A204.1 (cell line): ENCODE measurements at regions not wholly inside any gene's neighbourhood (a gene's known extent, or its start where the extent isn't known, plus 50 kb on each side); places are given as distances from the start of the nearest gene placed in this dataset.
A peak's percentile ranks its signal among the peaks of the same experiment; 100 is the strongest.
"Not testable (repeated sequence)": the region's sequence is repeated elsewhere in the genome, so short reads cannot be mapped to it uniquely, and the experiment has no call there.

ENCODE experiments used
- FAIRE-seq: peaks from 2 replicates; lab custom pipeline; 2012; peaks lifted over from hg19 to GRCh38; lab: Jason Lieb, UNC

GRCh38 chr4:36601864-36602495 lies 320.6 kb downstream of the DTHD1 start:
- FAIRE-seq = no peak

- FAIRE-seq = no peak
Observed at GRCh38 chr4:36609661-36610060, 328.2 kb downstream of the DTHD1 start.

GRCh38 chr4:36610628-36611027 lies 329.2 kb downstream of the DTHD1 start:
- FAIRE-seq = no peak

GRCh38 chr4:36613142-36613541 lies 331.7 kb downstream of the DTHD1 start:
- FAIRE-seq = not testable (repeated sequence)

GRCh38 chr4:36614011-36614410 lies 332.6 kb downstream of the DTHD1 start:
- no peak for FAIRE-seq

- no peak for FAIRE-seq
Observed at GRCh38 chr4:36618102-36618501, 336.7 kb downstream of the DTHD1 start.

- FAIRE-seq = peak; percentile 41
Observed at GRCh38 chr4:36624030-36624429, 342.6 kb downstream of the DTHD1 start.

- FAIRE-seq = no peak
Observed at GRCh38 chr4:36638273-36638811, 356.9 kb downstream of the DTHD1 start.

- FAIRE-seq = no peak
Observed at GRCh38 chr4:36640876-36641275, 359.5 kb downstream of the DTHD1 start.

- no peak for FAIRE-seq
Observed at GRCh38 chr4:36651253-36651652, 369.8 kb downstream of the DTHD1 start.

GRCh38 chr4:36652857-36653256 lies 371.4 kb downstream of the DTHD1 start:
- no peak for FAIRE-seq

GRCh38 chr4:36665985-36666527 lies 384.6 kb downstream of the DTHD1 start:
- FAIRE-seq = no peak

- FAIRE-seq = no peak
Observed at GRCh38 chr4:36675436-36675835, 394.0 kb downstream of the DTHD1 start.

GRCh38 chr4:36676139-36677050 lies 395.0 kb downstream of the DTHD1 start:
- FAIRE-seq = no peak

- no peak for FAIRE-seq
Observed at GRCh38 chr4:36677112-36677511, 395.7 kb downstream of the DTHD1 start.

GRCh38 chr4:36677874-36678273 lies 396.5 kb downstream of the DTHD1 start:
- no peak for FAIRE-seq

- FAIRE-seq = no peak
Observed at GRCh38 chr4:36687681-36688080, 406.3 kb downstream of the DTHD1 start.

- no peak for FAIRE-seq
Observed at GRCh38 chr4:36692586-36692985, 411.2 kb downstream of the DTHD1 start.

GRCh38 chr4:36702245-36702644 lies 420.8 kb downstream of the DTHD1 start:
- FAIRE-seq = no peak

- no peak for FAIRE-seq
Observed at GRCh38 chr4:36704289-36704688, 422.9 kb downstream of the DTHD1 start.

GRCh38 chr4:36709991-36710390 lies 428.6 kb downstream of the DTHD1 start:
- no peak for FAIRE-seq

GRCh38 chr4:36712013-36712412 lies 430.6 kb downstream of the DTHD1 start:
- FAIRE-seq = no peak

GRCh38 chr4:36716874-36717273 lies 435.5 kb downstream of the DTHD1 start:
- FAIRE-seq = no peak
